ENCODE measurements at regions not wholly inside any gene's neighbourhood (a gene's known extent, or its start where the extent isn't known, plus 50 kb on each side); places are given as distances from the start of the nearest gene placed in this dataset.

DNA sequence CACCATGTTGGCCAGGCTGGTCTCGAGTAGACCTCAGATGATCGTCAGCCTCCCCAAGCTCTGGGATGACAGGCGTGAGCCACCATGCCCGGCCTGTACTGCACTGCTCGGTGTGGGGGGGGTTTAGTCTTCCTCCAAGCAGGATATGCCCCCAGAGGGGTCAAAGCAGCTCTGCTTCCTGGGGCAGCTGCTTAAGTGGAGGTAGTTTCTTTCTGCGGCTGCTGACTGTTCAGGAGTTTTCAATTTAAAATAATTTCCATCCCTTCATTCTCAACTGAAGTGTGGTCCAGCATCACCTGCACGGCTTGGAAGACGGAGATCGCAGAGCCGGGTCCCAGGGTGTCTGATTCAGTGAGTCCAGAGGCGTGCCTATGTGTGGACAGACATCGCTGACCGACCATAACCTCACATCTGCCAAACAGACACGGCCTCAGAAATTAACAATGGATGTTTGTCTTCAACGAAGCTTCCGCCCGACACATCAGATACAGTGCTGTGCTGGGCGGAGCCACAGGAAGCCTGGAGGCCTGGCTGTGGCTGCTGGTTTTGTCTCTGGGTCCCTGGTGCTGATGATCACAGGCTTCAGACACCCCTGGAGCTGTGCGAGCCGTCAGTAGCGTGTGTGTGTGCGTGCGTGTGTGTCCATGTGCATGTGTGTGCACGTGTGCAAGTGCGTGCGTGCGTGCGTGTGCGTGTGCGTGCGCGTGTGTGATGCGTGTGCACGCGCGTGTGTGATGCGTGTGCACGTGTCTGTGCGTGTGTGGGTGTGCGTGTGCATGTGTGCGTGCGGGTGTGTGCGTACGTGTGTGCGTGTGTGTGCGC, 226.5 kb upstream of the PITRM1 start:
- Histone ChIP-seq H3K27ac (peak overlapping the region in 2 of 4 donors; percentile 36 to 39), H3K4me3 (no peak overlapping the region), H3K9me3 (no peaks in the 10 kb centered on the region), H3K36me3 (no peaks in the 10 kb centered on the region), H3K4me1 (peaks cover 0 to 5% (median 0%) of the 10 kb centered on the region in 4 donors), H3K27me3 (no peaks in the 10 kb centered on the region)
- no peak for TF ChIP-seq POLR2A (IDR thresholded peaks at IDR 0.05)
- TF ChIP-seq, protein P1, sequence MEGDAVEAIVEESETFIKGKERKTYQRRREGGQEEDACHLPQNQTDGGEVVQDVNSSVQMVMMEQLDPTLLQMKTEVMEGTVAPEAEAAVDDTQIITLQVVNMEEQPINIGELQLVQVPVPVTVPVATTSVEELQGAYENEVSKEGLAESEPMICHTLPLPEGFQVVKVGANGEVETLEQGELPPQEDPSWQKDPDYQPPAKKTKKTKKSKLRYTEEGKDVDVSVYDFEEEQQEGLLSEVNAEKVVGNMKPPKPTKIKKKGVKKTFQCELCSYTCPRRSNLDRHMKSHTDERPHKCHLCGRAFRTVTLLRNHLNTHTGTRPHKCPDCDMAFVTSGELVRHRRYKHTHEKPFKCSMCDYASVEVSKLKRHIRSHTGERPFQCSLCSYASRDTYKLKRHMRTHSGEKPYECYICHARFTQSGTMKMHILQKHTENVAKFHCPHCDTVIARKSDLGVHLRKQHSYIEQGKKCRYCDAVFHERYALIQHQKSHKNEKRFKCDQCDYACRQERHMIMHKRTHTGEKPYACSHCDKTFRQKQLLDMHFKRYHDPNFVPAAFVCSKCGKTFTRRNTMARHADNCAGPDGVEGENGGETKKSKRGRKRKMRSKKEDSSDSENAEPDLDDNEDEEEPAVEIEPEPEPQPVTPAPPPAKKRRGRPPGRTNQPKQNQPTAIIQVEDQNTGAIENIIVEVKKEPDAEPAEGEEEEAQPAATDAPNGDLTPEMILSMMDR (IDR thresholded peaks at IDR 0.05), result no peak
- no peak for TF ChIP-seq EP300 (IDR thresholded peaks at IDR 0.05; ENCODE audit: low read depth)
- TF ChIP-seq POLR2AphosphoS5 (IDR thresholded peaks at IDR 0.05), result no peak
- in situ Hi-C loops (cut with MboI; ENCODE audit: low pct_ligation_motif_present in 1 of 4, low pct_unique_long_range_greater_than_20kb in 1 of 4, low sequenced_read_pairs in 3 of 4), result no loop called here
- intact Hi-C loops (cut with DNase I; ENCODE audit: low total_unique reads), result no loop called here
- WGBS, 2 donors (ENCODE audit: low coverage in 1 of 2), result 91% methylated on average over 31 to 46 of the region's 46 CpGs
- no peak for DNase-seq

DNA sequence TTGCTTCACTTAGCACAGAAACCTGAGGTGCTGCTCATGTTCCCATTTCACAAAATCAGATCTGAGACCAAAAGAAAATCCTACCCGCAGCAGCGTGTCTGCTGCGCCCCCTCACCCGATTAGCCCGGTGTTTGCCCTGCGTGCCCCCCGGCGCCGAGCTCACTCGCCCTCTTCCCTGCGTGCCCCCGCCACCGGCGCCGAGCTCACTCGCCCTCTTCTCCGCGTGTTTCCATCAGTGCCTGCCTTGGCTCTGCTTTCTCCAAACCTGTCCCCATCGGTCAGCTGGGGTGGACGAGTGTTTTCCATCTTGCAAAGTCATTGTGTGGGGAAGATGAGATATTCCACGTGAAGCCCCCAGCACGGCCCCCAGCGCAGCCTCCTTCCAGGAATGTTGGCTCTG, 225.3 kb upstream of the PITRM1 start:
- peaks cover 0 to 5% (median 0%) of the 10 kb centered on the region in 4 donors for H3K4me1 ChIP-seq
- intact Hi-C loops (cut with DNase I; ENCODE audit: low total_unique reads), result no loop called here
- H3K9me3 ChIP-seq, result no peaks in the 10 kb centered on the region
- H3K27me3 ChIP-seq, result no peaks in the 10 kb centered on the region
- no peak overlapping the region for H3K27ac ChIP-seq
- H3K36me3 ChIP-seq, result no peaks in the 10 kb centered on the region
- no peak overlapping the region for H3K4me3 ChIP-seq
- in situ Hi-C loops (cut with MboI; ENCODE audit: low pct_ligation_motif_present in 1 of 4, low pct_unique_long_range_greater_than_20kb in 1 of 4, low sequenced_read_pairs in 3 of 4), result no loop called here
- DNase-seq, result no peak
- TF ChIP-seq POLR2A (IDR thresholded peaks at IDR 0.05) (no peak), POLR2AphosphoS5 (IDR thresholded peaks at IDR 0.05) (no peak), EP300 (IDR thresholded peaks at IDR 0.05; ENCODE audit: low read depth) (no peak)
- TF ChIP-seq, protein P1 (IDR thresholded peaks at IDR 0.05), result no peak
- 93% methylated on average over 23 of the region's 23 CpGs; no CpG with 5 or more reads in 1 of the 2 donors for WGBS, 2 donors (ENCODE audit: low coverage in 1 of 2)

DNA sequence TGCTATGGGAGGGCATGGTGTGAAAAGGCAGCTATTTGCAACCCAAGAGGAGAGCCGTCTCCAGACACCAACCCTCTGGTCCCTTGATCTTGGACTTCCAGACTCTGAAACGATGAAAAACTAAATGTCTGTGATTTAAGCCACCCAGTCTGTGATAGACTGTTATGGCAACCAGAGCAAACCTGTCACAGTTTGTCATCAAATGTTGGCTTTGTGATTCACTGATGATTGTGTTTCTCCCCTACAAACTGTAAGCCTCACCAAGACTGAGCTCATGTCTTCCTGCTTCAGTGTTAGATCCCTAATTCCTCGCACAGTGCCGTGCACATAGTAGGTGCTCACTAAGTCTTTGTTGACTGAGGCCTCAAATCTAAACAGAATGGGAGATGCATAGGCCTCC, 224.6 kb upstream of the PITRM1 start:
- H3K4me3 ChIP-seq, result no peak overlapping the region
- DNase-seq, result no peak
- no peaks in the 10 kb centered on the region for H3K27me3 ChIP-seq
- H3K36me3 ChIP-seq, result no peaks in the 10 kb centered on the region
- in situ Hi-C loops (cut with MboI; ENCODE audit: low pct_ligation_motif_present in 1 of 4, low pct_unique_long_range_greater_than_20kb in 1 of 4, low sequenced_read_pairs in 3 of 4) (no loop called here), intact Hi-C loops (cut with DNase I; ENCODE audit: low total_unique reads) (no loop called here)
- no peak overlapping the region for H3K27ac ChIP-seq
- H3K9me3 ChIP-seq, result no peaks in the 10 kb centered on the region
- WGBS, 2 donors (ENCODE audit: low coverage in 1 of 2), result 73 to 80% methylated on average over 2 to 4 of the region's 4 CpGs
- TF ChIP-seq, protein P1 (IDR thresholded peaks at IDR 0.05), result no peak
- TF ChIP-seq EP300 (IDR thresholded peaks at IDR 0.05; ENCODE audit: low read depth) (no peak), POLR2A (IDR thresholded peaks at IDR 0.05) (no peak), POLR2AphosphoS5 (IDR thresholded peaks at IDR 0.05) (no peak)
- peaks cover 0 to 5% (median 0%) of the 10 kb centered on the region in 4 donors for H3K4me1 ChIP-seq

DNA sequence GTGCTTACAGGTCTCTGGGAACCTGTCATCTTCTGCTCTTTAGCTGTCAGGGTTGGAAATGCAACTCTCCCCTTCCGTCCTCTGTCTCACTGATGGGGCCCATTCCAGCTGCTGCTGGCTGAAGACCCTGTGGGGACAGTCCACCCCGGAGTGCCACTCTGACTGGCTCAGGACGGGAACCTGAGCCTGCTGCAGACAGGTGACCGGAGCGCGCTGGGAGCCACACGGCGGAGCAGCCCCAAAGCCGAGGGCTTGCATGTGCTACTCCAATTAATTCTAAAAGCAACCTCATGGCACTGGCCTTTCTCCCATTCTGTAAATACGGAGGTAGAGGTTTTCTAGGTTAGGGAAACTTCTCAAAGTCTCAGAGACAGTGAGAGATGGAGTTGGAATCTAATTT, 223.5 kb upstream of the PITRM1 start:
- Histone ChIP-seq H3K36me3 (no peaks in the 10 kb centered on the region), H3K9me3 (no peaks in the 10 kb centered on the region), H3K4me3 (no peak overlapping the region), H3K4me1 (peaks cover 0 to 5% (median 0%) of the 10 kb centered on the region in 4 donors), H3K27me3 (no peaks in the 10 kb centered on the region), H3K27ac (peak overlapping the region in 3 of 4 donors; percentile 26 to 54 (median 26))
- DNase-seq, result no peak
- in situ Hi-C loops (cut with MboI; ENCODE audit: low pct_ligation_motif_present in 1 of 4, low pct_unique_long_range_greater_than_20kb in 1 of 4, low sequenced_read_pairs in 3 of 4), result no loop called here
- TF ChIP-seq EP300 (IDR thresholded peaks at IDR 0.05; ENCODE audit: low read depth), result no peak
- no peak for TF ChIP-seq POLR2AphosphoS5 (IDR thresholded peaks at IDR 0.05)
- TF ChIP-seq POLR2A (IDR thresholded peaks at IDR 0.05), result no peak
- TF ChIP-seq, protein P1 (IDR thresholded peaks at IDR 0.05), result no peak
- intact Hi-C loops (cut with DNase I; ENCODE audit: low total_unique reads), result no loop called here
- 43 to 87% methylated on average over 1 to 10 of the region's 10 CpGs for WGBS, 2 donors (ENCODE audit: low coverage in 1 of 2)

Data from transverse colon (tissue), 4 donors.